IPS-11a (cell line): ENCODE measurements at regions not wholly inside any gene's neighbourhood (a gene's known extent, or its start where the extent isn't known, plus 50 kb on each side); places are given as distances from the start of the nearest gene placed in this dataset.

ENCODE experiments used
- H3K4me3 ChIP-seq: one replicate; pipeline ENCODE4 v1.5.1; 2013; ENCODE audit warnings: low read depth, low read length, control low read depth

- no peak overlapping the region for H3K4me3 ChIP-seq
These were observed 523.9 kb downstream of the ANKRD50 start for GRCh38 chr4:124188595-124188994.

- H3K4me3 ChIP-seq = no peak overlapping the region
These were observed 523.0 kb downstream of the ANKRD50 start for GRCh38 chr4:124189545-124189944.

GRCh38 chr4:124191329-124191728 is 521.2 kb downstream of the ANKRD50 start:
- H3K4me3 ChIP-seq = no peak overlapping the region

GRCh38 chr4:124192544-124192943 is 520.0 kb downstream of the ANKRD50 start:
- no peak overlapping the region for H3K4me3 ChIP-seq

GRCh38 chr4:124199185-124199584 is 513.3 kb downstream of the ANKRD50 start:
- H3K4me3 ChIP-seq = no peak overlapping the region

GRCh38 chr4:124199755-124200154 is 512.8 kb downstream of the ANKRD50 start:
- no peak overlapping the region for H3K4me3 ChIP-seq

GRCh38 chr4:124201636-124202035 is 510.9 kb downstream of the ANKRD50 start:
- no peak overlapping the region for H3K4me3 ChIP-seq

- H3K4me3 ChIP-seq = no peak overlapping the region
These were observed 510.4 kb downstream of the ANKRD50 start for GRCh38 chr4:124202099-124202498.

GRCh38 chr4:124203613-124204238 is 508.8 kb downstream of the ANKRD50 start:
- H3K4me3 ChIP-seq = no peak overlapping the region

- H3K4me3 ChIP-seq = no peak overlapping the region
These were observed 505.5 kb downstream of the ANKRD50 start for GRCh38 chr4:124206779-124207605.

GRCh38 chr4:124209211-124209610 is 503.3 kb downstream of the ANKRD50 start:
- no peak overlapping the region for H3K4me3 ChIP-seq

- no peak overlapping the region for H3K4me3 ChIP-seq
These were observed 502.9 kb downstream of the ANKRD50 start for GRCh38 chr4:124209626-124210025.

GRCh38 chr4:124210746-124211145 is 501.8 kb downstream of the ANKRD50 start:
- H3K4me3 ChIP-seq = no peak overlapping the region

- no peak overlapping the region for H3K4me3 ChIP-seq
These were observed 499.5 kb downstream of the ANKRD50 start for GRCh38 chr4:124212815-124213630.

GRCh38 chr4:124219389-124219788 is 493.1 kb downstream of the ANKRD50 start:
- H3K4me3 ChIP-seq = no peak overlapping the region

- H3K4me3 ChIP-seq = no peak overlapping the region
These were observed 488.3 kb downstream of the ANKRD50 start for GRCh38 chr4:124224256-124224655.

- no peak overlapping the region for H3K4me3 ChIP-seq
These were observed 484.6 kb downstream of the ANKRD50 start for GRCh38 chr4:124227981-124228380.

- H3K4me3 ChIP-seq = no peak overlapping the region
These were observed 482.3 kb downstream of the ANKRD50 start for GRCh38 chr4:124230268-124230667.

GRCh38 chr4:124234771-124235170 is 477.8 kb downstream of the ANKRD50 start:
- no peak overlapping the region for H3K4me3 ChIP-seq

- no peak overlapping the region for H3K4me3 ChIP-seq
These were observed 468.7 kb downstream of the ANKRD50 start for GRCh38 chr4:124243671-124244366.

- no peak overlapping the region for H3K4me3 ChIP-seq
These were observed 459.5 kb downstream of the ANKRD50 start for GRCh38 chr4:124253080-124253479.
